ENCODE measurements at regions not wholly inside any gene's neighbourhood (a gene's known extent, or its start where the extent isn't known, plus 50 kb on each side); places are given as distances from the start of the nearest gene placed in this dataset.

DNA sequence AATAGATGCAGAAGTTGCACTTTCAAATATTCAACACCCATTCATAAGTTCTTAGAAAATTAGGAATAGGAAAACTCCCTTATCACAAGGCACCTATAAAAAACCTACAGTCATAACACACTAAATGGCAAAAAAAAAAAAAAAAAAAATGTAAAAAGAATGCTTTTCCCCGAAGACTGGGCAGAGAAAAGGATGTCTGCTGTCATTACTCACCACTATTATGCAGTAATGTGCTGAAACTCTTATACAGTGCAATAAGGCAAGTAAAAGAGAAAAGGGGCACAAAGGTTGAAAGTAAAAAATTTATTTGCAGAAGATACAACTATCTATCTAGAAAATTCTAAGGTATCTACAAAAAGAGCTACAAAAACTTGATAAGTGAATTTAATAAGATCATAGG is 607.8 kb upstream of the ARID1B start:
- no peaks in the 10 kb centered on the region for H3K36me3 Mint-ChIP-seq (ENCODE audit: unreplicated experiment)
- no peaks in the 10 kb centered on the region for H3K9me3 Mint-ChIP-seq (ENCODE audit: unreplicated experiment)
- H3K27me3 Mint-ChIP-seq (ENCODE audit: unreplicated experiment) = no peaks in the 10 kb centered on the region
- DNase-seq = no peak
- H3K4me3 Mint-ChIP-seq (ENCODE audit: unreplicated experiment) = no peak overlapping the region
- H3K27ac Mint-ChIP-seq (ENCODE audit: unreplicated experiment) = no peak overlapping the region
- H3K4me1 Mint-ChIP-seq (ENCODE audit: low read depth, unreplicated experiment) = peaks cover 3% of the 10 kb centered on the region
- TF ChIP-seq, protein P1, sequence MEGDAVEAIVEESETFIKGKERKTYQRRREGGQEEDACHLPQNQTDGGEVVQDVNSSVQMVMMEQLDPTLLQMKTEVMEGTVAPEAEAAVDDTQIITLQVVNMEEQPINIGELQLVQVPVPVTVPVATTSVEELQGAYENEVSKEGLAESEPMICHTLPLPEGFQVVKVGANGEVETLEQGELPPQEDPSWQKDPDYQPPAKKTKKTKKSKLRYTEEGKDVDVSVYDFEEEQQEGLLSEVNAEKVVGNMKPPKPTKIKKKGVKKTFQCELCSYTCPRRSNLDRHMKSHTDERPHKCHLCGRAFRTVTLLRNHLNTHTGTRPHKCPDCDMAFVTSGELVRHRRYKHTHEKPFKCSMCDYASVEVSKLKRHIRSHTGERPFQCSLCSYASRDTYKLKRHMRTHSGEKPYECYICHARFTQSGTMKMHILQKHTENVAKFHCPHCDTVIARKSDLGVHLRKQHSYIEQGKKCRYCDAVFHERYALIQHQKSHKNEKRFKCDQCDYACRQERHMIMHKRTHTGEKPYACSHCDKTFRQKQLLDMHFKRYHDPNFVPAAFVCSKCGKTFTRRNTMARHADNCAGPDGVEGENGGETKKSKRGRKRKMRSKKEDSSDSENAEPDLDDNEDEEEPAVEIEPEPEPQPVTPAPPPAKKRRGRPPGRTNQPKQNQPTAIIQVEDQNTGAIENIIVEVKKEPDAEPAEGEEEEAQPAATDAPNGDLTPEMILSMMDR (IDR thresholded peaks at IDR 0.05; ENCODE audit: partially characterized antibody, unreplicated experiment) = no peak

DNA sequence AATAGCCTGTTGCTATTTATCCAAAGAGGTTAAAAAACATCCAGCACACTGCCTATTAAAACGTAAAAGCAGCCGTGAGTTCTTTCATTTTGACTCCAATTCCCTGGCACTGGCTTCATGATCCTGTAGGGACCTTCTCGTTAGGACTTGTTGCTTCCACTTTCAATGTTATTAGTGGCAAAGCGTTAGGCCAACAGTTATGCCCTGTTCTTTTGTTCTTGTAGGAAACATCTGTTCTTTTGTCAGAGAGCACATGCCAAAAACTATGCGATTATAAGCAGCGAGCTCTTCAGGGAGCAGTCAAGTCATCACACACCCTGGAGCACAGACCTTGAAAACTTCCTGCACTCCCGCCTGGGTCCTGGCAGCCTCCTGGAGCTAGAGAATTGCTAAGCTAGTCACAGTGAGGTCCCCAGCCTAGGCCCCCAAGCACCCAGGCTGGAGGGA is 609.5 kb upstream of the ARID1B start:
- TF ChIP-seq, protein P1 (IDR thresholded peaks at IDR 0.05; ENCODE audit: partially characterized antibody, unreplicated experiment) = no peak
- Mint-ChIP-seq H3K27me3 (ENCODE audit: unreplicated experiment) (no peaks in the 10 kb centered on the region), H3K4me1 (ENCODE audit: low read depth, unreplicated experiment) (peaks cover 3% of the 10 kb centered on the region), H3K27ac (ENCODE audit: unreplicated experiment) (no peak overlapping the region), H3K4me3 (ENCODE audit: unreplicated experiment) (no peak overlapping the region), H3K36me3 (ENCODE audit: unreplicated experiment) (no peaks in the 10 kb centered on the region), H3K9me3 (ENCODE audit: unreplicated experiment) (no peaks in the 10 kb centered on the region)
- DNase-seq = no peak

DNA sequence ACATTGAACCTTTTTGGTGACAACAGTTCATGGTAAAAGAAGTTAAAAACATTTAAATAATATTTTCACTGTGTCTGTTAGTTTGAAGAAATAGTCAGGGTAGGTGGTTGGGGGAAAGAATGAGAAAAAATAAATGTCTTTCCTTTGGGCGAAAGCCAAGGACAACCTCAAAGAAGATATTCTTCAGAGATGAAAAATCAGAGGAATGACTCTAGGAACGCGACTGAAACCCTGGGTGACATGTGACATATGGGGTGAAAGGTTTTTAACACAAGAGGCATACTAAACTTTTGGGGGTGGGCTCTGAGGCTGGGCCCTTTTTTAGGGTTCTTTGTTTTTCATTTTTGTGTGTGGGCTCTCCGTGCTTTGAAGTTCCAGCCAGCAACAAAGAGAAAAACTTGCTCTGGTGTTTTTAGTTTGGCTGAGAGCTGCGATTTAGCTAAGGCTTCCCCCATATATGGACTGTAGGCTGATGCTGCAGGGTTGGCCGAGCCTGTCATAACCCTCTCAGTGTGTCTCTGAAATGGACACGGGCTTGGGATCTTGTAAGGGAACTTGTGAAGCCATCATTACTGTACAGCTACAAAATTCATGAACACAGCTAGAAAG is 610.1 kb upstream of the ARID1B start:
- TF ChIP-seq, protein P1 (IDR thresholded peaks at IDR 0.05; ENCODE audit: partially characterized antibody, unreplicated experiment) = no peak
- Mint-ChIP-seq H3K36me3 (ENCODE audit: unreplicated experiment) (no peaks in the 10 kb centered on the region), H3K4me1 (ENCODE audit: low read depth, unreplicated experiment) (peaks cover 3% of the 10 kb centered on the region), H3K9me3 (ENCODE audit: unreplicated experiment) (no peaks in the 10 kb centered on the region), H3K27ac (ENCODE audit: unreplicated experiment) (no peak overlapping the region), H3K4me3 (ENCODE audit: unreplicated experiment) (no peak overlapping the region), H3K27me3 (ENCODE audit: unreplicated experiment) (no peaks in the 10 kb centered on the region)
- DNase-seq = no peak

DNA sequence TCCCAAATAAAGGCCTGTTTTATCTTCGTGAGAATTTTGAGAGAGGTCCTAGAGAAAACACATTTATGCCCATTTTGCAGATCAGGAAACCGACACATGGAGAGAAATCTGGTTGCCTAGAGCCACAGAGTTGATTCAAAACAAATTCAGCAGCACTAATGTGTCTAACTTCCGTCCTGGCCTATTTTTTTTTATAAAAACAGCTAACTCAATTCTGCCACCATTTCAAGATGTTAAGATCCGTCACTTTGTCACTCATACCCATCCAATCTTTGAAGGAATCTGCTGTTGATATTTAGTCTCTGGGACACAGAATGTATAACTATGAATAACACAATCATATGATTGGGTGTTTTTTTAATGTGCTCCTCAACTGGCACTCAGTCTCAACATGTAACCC is 611.1 kb upstream of the ARID1B start:
- TF ChIP-seq, protein P1 (IDR thresholded peaks at IDR 0.05; ENCODE audit: partially characterized antibody, unreplicated experiment) = no peak
- DNase-seq = no peak
- H3K9me3 Mint-ChIP-seq (ENCODE audit: unreplicated experiment) = no peaks in the 10 kb centered on the region
- no peak overlapping the region for H3K27ac Mint-ChIP-seq (ENCODE audit: unreplicated experiment)
- peaks cover 3% of the 10 kb centered on the region for H3K4me1 Mint-ChIP-seq (ENCODE audit: low read depth, unreplicated experiment)
- no peaks in the 10 kb centered on the region for H3K36me3 Mint-ChIP-seq (ENCODE audit: unreplicated experiment)
- no peaks in the 10 kb centered on the region for H3K27me3 Mint-ChIP-seq (ENCODE audit: unreplicated experiment)
- H3K4me3 Mint-ChIP-seq (ENCODE audit: unreplicated experiment) = no peak overlapping the region

DNA sequence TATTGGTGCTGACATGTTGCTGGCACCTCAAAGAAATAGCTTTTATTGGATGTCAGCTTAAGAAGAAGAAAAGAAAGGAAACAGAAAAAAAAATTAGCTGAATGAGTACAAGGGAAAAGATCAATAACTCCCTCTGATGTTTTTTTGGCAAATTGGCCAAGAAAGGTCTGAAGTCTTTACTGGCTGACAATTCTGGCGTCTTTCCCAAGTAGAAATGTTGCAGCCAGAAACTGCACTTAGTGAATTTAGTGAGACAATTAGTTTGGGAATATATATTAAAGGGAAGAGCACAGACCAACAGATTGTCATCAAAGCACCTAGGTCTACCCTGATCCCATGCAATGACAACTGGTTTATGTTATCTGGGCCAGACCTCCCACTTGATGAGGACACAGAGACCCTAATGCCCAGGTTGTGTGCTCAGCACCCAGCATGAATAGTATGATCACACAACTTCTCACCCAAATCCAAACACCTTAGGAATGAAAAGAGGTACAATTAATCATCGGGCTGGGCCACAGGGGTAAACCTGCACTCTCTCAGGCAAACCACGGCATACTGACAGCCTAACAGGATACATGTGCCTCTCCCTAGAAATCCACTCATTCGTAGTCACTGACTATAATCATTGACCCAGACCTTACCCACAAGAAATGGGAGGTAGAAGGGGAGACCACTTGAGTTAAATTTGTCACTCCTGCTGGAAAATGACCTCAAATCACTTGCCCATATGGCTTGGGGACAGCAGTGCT is 612.3 kb upstream of the ARID1B start:
- TF ChIP-seq, protein P1 (IDR thresholded peaks at IDR 0.05; ENCODE audit: partially characterized antibody, unreplicated experiment) = no peak
- Mint-ChIP-seq H3K36me3 (ENCODE audit: unreplicated experiment) (no peaks in the 10 kb centered on the region), H3K27ac (ENCODE audit: unreplicated experiment) (no peak overlapping the region), H3K4me3 (ENCODE audit: unreplicated experiment) (no peak overlapping the region), H3K9me3 (ENCODE audit: unreplicated experiment) (no peaks in the 10 kb centered on the region), H3K27me3 (ENCODE audit: unreplicated experiment) (no peaks in the 10 kb centered on the region), H3K4me1 (ENCODE audit: low read depth, unreplicated experiment) (peaks cover 3% of the 10 kb centered on the region)
- DNase-seq = no peak
